HuH-7 (cell line): ENCODE measurements at regions not wholly inside any gene's neighbourhood (a gene's known extent, or its start where the extent isn't known, plus 50 kb on each side); places are given as distances from the start of the nearest gene placed in this dataset.

Experiments used
- DNase-seq: peaks from one replicate; pipeline ENCODE4 v3.0.0; 2011; ENCODE audit warnings: low spot score

GRCh38 chr2:6626401-6627012 is 239.2 kb downstream of the CMPK2 start:
- DNase-seq: no peak

GRCh38 chr2:6627316-6627715 is 238.4 kb downstream of the CMPK2 start:
- DNase-seq: no peak

DNA sequence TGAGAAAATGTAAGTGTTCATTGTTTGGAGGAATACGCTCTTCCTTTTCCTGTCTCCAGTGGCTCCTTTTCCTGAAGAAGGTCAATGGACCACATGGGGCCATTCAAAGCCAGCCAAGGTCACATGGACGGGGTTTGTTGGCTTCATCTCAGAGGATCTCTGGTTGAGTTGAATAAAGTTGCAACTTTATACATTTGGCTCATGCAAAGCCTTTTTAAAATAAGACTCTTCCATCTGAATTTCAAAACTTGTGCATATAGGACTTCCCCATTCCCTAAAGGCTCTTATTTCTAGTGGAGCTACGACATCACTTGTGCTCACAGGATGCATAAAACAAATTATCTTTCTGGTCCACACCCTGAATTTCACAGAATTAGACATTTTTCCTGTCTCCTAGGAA is 235.5 kb downstream of the CMPK2 start:
- DNase-seq: no peak

- no peak for DNase-seq
Measured at GRCh38 chr2:6635296-6635695, 230.4 kb downstream of the CMPK2 start.

DNA sequence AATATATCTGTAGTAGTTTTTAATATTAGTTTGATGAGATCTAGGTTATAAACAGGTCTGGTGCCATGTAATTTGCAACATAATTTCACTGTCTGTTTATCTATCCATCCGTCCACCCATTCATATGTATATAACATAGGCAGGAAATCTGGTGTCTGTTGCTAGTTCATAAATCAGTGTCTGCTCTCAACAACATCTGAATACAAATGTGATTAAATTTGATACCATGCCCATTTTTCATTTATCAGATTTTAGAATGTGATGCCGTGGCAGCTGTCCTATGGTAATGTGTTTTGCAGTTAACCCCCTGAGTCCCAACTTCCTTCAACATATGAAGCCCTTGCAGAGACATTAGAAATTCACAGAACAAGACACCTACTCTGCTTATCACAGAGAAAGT is 228.4 kb downstream of the CMPK2 start:
- no peak for DNase-seq

- no peak for DNase-seq
Measured at GRCh38 chr2:6639929-6640620, 225.6 kb downstream of the CMPK2 start.

DNA sequence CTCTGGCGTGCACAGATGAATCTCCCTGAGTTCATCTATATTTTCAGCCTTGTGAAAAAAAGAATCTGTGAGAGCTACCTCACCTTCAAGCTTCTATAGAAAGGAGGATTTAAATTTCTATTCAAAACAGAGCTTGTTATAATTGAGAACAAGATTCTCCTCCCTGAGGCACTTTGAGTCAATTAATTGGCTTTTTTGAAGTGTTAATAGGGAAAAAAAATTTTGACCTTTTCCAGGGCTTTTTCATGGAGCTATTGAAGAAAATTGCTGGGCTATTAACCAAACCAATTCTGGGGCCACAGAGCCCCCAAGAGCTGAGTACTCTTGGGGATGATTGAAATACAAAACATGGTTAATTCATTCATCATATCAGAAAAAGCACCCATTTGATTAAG is 225.1 kb downstream of the CMPK2 start:
- DNase-seq: no peak

DNA sequence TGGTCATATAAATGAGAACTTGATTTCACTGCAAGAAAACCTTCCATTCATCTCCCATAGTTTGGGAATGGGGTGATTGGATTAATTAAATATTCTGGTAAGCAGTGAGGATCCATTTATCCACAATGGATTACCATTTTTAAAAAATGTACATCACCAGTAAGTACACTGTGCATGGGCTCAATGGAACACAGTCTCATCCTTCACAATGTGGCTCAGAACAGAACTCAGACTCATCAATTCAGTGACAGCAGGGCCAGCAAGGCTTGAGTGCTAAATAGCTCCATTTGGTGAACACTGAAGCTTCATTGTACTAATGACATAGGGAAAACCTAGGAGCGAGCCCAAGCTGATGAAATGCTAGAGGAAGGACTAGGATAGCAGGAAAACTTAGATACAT is 223.8 kb downstream of the CMPK2 start:
- no peak for DNase-seq

- no peak for DNase-seq
Measured at GRCh38 chr2:6644261-6644660, 221.4 kb downstream of the CMPK2 start.

- no peak for DNase-seq
Measured at GRCh38 chr2:6645004-6645403, 220.7 kb downstream of the CMPK2 start.

GRCh38 chr2:6645672-6646071 is 220.0 kb downstream of the CMPK2 start:
- no peak for DNase-seq

DNA sequence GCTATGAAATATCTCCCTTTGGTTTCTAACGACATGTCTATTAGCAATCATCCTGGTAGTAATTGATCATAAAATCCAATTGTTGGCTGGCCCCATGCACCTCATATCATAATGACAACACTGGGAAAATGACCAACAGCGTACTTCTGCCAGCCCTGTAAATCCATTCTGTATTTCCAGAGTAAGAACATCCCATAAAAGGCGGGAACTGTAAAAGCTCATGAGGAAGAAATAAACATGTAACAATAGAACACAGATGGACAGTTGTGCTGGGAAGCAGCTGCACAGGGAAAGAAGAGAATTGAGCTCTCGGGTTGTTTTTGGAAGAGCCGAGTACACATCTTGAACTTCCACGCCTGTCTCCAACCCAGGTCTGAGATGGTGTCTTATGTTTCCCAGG is 218.7 kb downstream of the CMPK2 start:
- DNase-seq: no peak

DNA sequence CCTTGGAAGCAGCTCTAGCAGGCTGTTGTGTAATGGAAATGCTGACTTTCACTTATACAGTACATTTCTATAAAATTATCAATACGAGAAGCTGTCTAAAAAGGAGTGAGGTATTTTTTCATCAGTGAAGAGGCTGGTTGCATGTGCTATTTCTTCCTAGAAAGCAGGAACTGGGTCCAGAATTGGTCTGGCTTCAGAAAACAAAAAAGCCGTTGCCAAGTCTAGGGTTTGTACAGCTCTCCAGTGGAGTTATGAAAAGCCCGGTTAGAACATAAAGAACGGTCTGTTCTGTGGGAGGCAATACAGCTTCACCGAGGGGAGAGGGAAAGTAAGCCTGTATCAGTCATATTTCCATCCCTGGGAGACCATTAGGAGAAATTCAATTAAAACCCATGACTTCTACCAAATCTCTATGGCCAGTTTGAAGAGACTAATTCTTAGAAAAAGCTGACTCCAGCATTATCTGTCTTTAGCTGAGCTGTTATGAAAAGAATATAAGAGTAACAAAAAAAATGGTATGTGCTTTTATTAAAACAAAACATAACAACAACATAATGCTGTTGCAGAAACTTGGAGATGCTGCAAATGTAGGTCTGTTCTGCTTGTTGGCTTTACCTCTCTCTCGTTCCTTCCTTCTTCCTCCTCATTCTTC is 217.0 kb downstream of the CMPK2 start:
- no peak for DNase-seq

- no peak for DNase-seq
Measured at GRCh38 chr2:6650311-6650710, 215.4 kb downstream of the CMPK2 start.

- DNase-seq: no peak
Measured at GRCh38 chr2:6652251-6652650, 213.5 kb downstream of the CMPK2 start.

GRCh38 chr2:6653281-6653750 is 212.4 kb downstream of the CMPK2 start:
- no peak for DNase-seq

DNA sequence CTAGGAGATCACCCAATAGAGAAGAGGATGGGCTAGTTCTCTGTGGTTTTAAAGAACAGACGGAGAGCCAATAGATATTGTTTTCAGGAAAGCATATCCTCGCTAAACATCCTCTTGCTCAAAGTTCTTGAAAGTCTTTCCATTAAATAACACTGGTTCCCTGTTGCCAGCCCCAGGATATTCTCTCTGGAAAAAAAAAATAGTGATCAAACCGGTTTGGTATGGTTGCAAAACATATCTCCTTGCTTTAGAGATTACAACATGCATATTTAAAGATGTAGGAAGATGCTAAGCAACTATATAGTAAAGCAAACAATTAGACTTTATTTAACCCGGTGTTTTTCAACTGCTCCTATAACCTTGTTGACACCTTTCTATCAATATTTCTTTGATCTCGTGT is 211.4 kb downstream of the CMPK2 start:
- no peak for DNase-seq

GRCh38 chr2:6656633-6657032 is 209.1 kb downstream of the CMPK2 start:
- DNase-seq: no peak

DNA sequence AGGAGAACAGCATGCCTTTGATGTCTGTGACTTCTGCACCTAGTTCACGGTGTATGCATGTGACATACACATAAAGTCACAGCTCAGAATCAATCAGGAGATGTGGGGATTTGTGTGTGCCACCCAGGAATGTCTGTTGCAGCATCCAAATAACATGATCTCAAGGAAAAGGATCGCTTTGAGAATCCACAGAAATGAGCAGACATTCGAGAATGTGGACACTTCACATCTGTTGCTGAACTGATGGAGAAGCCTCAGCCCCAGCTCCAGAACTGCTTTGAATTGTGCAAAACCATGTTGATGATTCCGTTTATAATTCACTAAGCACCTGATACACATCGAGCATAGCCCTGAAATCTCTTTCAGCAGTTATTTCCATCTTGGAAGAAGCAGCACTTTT is 208.6 kb downstream of the CMPK2 start:
- DNase-seq: no peak

GRCh38 chr2:6657855-6658254 is 207.9 kb downstream of the CMPK2 start:
- no peak for DNase-seq

DNA sequence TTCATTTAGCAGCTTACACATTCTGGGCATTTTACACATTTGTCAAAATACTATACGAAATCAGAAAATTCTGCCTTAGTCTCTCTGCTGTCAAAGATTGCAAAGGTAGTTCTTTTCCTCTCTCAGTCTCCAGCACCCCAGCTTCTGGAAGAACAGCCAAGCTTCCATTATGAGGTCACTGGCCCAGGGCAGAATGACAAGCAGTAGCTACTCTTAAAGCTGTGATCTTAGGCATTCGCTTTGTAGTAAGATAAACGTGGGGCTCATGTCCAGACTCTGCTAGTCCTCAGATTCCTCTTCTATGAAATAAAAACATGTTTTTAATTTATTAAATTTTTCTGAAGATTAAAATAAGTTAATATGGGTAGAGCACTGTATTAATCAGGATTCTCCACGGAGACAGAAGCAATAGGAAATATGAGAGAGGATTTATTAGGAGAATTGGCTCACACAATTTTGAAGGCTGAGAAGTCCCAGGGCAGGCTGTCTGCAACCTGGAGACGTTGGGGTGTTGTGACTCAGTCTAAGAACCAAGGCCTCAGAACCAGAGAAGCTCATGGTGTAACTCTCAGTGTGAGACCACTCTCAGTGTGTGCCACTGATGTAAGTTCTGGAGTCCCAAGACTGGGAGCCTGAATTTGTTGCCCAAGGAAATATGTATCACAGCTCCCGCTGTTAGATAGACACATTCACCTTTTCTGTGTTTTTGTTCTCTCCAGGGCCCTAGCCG is 201.2 kb downstream of the CMPK2 start:
- DNase-seq: no peak

DNA sequence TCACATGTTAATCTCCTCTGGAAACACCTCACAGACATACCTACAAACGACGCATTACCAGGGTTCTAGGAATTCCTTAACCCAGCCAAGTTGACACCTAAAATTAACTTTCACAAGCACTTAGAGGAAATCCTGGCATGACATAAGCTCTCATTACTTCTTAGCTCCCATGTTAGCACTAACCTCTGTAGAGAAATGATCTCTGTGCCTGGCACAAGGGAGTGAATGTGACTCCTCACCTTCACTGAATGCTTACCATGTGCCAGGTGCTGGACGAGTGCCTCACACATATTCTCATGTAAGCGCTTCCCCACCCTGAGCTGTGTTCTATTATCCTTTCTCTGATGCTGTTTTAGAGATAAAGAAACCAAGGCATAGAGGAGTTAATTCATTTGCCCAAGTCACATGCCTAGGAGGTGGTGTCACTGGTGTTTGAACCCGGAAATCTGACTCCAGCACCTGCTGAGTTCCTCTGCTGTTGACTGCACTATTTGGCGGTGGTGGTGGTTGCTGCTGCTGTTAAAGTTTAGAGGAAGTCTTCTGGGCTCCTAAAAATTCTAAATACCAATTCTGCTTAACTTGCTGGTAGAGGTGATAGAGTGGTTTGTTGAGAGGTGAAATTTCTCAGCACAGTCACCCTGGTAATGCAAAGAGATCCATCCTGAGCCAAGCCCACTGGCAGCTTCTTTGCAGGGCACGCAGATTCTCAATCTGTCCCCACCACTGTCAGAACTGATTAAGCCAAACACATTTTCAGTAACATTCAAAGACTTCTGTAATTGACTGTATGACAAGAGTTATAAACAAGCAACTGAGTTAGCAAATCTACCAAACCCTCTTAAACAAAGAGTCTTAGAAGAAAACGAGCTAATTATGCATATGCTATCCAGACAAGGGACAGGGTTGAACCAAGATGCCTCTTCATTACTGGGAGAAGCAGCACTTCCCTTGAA is 200.3 kb downstream of the CMPK2 start:
- no peak for DNase-seq
